Activated CD8-positive, alpha-beta memory T cell treated with anti-CD3 and anti-CD28 coated beads, Interleukin-2, amount 10 ng/mL, durations not matched to agents 7 days and 5 days (primary cell): ENCODE measurements at regions not wholly inside any gene's neighbourhood (a gene's known extent, or its start where the extent isn't known, plus 50 kb on each side); places are given as distances from the start of the nearest gene placed in this dataset.
"Not testable (repeated sequence)": the region's sequence is repeated elsewhere in the genome, so short reads cannot be mapped to it uniquely, and the experiment has no call there.

Experiments
- ATAC-seq: fragments of 150-1000 bp; cut with Tn5 transposase; one replicate; pipeline ENCODE4 v1.10.0; 2021; ENCODE audit warnings: moderate library complexity
- CTCF ChIA-PET: fragments of 350-600 bp; sonication (Branson Sonifier 250); formaldehyde crosslinking; loops from one replicate; lab custom pipeline; 2021; ENCODE audit warnings: antibody characterized with exemption; lab: Charles Lee
- DNase-seq: peaks from one replicate; pipeline ENCODE4 v3.0.0-alpha.2; 2020
- H3K27ac Mint-ChIP-seq: one replicate; pipeline ENCODE4 v1.8.0; 2021; ENCODE audit warnings: mild to moderate bottlenecking, mixed read lengths
- H3K27me3 Mint-ChIP-seq: one replicate; pipeline ENCODE4 v1.8.0; 2021; ENCODE audit warnings: mixed read lengths
- H3K36me3 Mint-ChIP-seq: one replicate; pipeline ENCODE4 v1.8.0; 2021; ENCODE audit warnings: mild to moderate bottlenecking, mixed read lengths
- H3K4me1 Mint-ChIP-seq: one replicate; pipeline ENCODE4 v1.8.0; 2021; ENCODE audit warnings: mixed read lengths
- H3K4me3 Mint-ChIP-seq: one replicate; pipeline ENCODE4 v1.8.0; 2021; ENCODE audit warnings: mild to moderate bottlenecking, moderate library complexity, mixed read lengths
- H3K9me3 Mint-ChIP-seq: one replicate; pipeline ENCODE4 v1.8.0; 2022; ENCODE audit warnings: low read depth, mixed read lengths

DNA sequence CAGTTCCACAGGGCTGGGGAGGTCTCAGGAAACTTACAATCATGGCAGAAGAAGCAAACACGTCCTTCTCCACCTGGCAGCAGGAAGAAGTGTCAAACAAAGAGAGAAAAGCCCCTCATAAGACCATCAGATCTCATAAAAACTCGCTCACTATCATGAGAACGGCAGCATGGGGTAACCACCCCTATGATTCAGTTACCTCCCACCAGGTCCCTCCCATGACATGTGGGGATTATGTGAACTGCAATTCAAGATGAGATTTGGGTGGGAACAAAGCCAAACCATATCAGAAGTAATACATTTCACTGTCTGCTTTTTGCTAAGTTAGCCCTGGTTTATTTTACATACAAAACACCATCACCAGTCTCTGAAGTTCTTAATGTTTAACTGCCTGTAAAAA, 68.5 kb downstream of the RBM11 start:
- Mint-ChIP-seq H3K27me3 (peaks cover 23% of the 10 kb centered on the region), H3K36me3 (no peaks in the 10 kb centered on the region), H3K4me3 (no peak overlapping the region), H3K4me1 (no peaks in the 10 kb centered on the region), H3K9me3 (no peaks in the 10 kb centered on the region), H3K27ac (no peak overlapping the region)
- CTCF ChIA-PET, result no interaction called here
- no peak for ATAC-seq
- no peak for DNase-seq

DNA sequence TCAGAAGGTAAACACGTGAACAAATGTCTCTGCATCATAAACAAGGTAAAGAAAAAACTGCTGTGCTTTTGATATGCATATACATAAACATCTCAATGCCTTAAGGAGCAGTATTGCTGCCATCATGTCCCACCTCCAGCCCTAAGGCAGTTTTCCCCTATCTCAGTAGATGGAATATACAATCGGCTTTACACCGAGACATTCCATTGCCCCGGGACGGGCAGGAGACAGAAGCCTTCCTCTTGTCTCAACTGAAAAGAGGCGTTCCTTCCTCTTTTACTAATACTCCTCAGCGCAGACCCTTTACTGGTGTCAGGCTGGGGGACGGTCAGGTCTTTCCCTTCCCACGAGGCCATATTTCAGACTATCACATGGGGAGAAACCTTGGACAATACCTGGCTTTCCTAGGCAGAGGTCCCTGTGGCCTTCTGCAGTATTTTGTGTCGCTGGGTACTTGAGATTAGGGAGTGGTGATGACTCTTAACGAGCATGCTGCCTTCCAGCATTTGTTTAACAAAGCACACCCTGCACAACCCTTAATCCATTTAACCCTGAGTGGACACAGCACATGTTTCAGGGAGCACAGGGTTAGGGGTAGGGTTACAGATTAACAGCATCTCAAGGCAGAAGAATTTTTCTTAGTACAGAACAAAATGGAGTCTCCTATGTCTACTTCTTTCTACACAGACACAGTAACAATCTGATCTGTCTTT, 65.4 kb downstream of the RBM11 start:
- H3K27me3 Mint-ChIP-seq, result peaks cover 23% of the 10 kb centered on the region
- H3K27ac Mint-ChIP-seq, H3K36me3 Mint-ChIP-seq, H3K9me3 Mint-ChIP-seq, H3K4me3 Mint-ChIP-seq, ATAC-seq, DNase-seq, H3K4me1 Mint-ChIP-seq, CTCF ChIA-PET: not testable (repeated sequence)
